ENCODE measurements at regions not wholly inside any gene's neighbourhood (a gene's known extent, or its start where the extent isn't known, plus 50 kb on each side); places are given as distances from the start of the nearest gene placed in this dataset.
A peak's percentile ranks its signal among the peaks of the same experiment; 100 is the strongest.
"Not testable (repeated sequence)": the region's sequence is repeated elsewhere in the genome, so short reads cannot be mapped to it uniquely, and the experiment has no call there.

DNA sequence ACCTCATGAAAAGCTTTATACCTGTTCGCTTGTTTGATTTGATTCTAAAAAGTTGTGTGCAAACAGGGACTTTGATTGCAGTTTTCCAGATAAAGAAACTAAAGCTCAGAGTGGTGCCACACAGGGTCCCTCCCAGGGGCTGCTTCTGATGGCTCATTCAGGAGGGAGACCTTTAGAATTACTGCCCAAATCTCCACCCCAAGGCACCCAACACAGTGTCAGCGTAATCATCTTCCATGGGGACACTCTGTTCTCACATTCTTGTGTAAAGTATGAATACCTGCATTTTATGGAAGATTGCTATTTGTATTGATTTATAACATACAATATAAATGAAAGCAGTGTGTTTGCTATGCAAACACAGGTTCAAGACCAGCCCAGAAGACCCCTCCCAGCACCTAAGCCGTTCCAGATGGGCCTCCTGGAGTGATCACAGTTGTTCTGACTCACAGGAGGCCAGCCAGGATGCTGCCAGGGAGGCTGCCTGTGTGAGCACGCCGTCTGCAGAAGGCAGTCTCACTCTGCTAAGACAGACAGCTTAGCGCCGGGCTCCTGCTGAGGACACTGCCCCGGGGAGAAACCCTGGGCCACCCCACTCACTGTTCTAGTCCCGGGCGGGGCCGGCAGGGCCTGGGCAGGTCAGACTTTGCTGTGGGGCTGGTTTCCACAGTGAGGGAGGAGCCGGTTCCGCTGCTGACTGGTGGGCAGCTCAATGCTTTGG, 185.6 kb downstream of the FAM43A start:
- H3K4me3 ChIP-seq, result no peak overlapping the region
- intact Hi-C loops (cut with DNase I), result loop anchor here in 5 of 10 donors (5.0 to 10.0 kb wide), 5 partner anchors 81 to 233 kb away; partner anchors contain the start of gene FAM43A (in 3 of the 5)
- no peaks in the 10 kb centered on the region for H3K36me3 ChIP-seq
- 32 to 36% methylated on average over 13 of the region's 13 CpGs for WGBS, 2 donors
- H3K27me3 ChIP-seq, result no peaks in the 10 kb centered on the region
- peaks cover 18 to 58% (median 45%) of the 10 kb centered on the region in 9 donors for H3K4me1 ChIP-seq
- peak overlapping the region in 9 of 10 donors; percentile 40 to 83 (median 75) for H3K27ac ChIP-seq
- TF ChIP-seq, protein P1, sequence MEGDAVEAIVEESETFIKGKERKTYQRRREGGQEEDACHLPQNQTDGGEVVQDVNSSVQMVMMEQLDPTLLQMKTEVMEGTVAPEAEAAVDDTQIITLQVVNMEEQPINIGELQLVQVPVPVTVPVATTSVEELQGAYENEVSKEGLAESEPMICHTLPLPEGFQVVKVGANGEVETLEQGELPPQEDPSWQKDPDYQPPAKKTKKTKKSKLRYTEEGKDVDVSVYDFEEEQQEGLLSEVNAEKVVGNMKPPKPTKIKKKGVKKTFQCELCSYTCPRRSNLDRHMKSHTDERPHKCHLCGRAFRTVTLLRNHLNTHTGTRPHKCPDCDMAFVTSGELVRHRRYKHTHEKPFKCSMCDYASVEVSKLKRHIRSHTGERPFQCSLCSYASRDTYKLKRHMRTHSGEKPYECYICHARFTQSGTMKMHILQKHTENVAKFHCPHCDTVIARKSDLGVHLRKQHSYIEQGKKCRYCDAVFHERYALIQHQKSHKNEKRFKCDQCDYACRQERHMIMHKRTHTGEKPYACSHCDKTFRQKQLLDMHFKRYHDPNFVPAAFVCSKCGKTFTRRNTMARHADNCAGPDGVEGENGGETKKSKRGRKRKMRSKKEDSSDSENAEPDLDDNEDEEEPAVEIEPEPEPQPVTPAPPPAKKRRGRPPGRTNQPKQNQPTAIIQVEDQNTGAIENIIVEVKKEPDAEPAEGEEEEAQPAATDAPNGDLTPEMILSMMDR (IDR thresholded peaks at IDR 0.05), result peak in 2 of 9 donors; percentile 10 to 18
- peaks cover 0 to 8% (median 0%) of the 10 kb centered on the region in 11 donors for H3K9me3 ChIP-seq
- DNase-seq, result peak in 1 of 2 donors; percentile 61
- peak; percentile 49 to 76 (median 70) for ATAC-seq

DNA sequence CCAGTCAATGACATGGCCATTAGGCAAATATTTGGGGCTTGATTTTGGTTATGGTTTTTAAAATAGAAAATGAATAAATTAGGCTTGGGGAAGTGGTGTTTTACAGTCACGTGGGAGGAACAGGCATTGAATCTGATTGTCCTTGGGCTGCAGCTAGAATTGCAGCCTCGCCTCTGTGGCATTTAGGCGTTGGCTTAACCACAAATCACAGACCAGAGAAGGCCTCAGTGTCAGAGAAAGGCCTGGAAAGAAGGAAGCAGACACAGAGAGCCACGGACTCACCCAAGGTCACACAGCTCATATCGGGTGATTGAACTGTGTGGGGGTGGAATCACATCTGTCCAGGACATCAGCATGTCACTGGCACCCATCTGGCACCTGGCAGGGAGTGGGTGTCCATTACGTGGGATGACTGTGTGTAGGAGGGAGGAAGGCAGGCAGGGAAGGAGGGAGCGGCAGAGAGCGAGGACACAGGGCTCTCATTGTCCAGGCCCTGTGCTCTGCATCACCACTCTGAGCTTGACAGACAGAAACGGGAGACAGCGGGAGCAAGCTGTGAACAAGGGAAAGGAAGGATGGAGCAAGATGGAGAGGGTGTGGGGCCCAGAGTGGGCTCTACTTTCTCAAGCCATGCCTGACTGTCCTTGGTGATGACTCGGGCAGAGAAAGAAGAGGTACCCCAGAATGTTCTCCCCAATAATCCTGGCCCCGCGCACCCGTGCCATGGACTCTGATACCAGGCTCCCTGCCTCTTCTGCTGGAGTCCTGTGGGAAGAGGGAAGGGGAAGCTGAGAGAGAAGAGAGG, 186.4 kb downstream of the FAM43A start:
- peaks cover 21 to 58% (median 48%) of the 10 kb centered on the region in 9 donors for H3K4me1 ChIP-seq
- H3K27ac ChIP-seq, result peak overlapping the region in 9 of 10 donors; percentile 40 to 83 (median 75)
- no peaks in the 10 kb centered on the region for H3K36me3 ChIP-seq
- 74 to 77% methylated on average over 14 of the region's 14 CpGs for WGBS, 2 donors
- no peak for DNase-seq
- H3K9me3 ChIP-seq, result peaks cover 0 to 8% (median 0%) of the 10 kb centered on the region in 11 donors
- ATAC-seq, result peak in 4 of 8 donors; percentile 1 to 25 (median 8)
- H3K27me3 ChIP-seq, result no peaks in the 10 kb centered on the region
- TF ChIP-seq, protein P1 (IDR thresholded peaks at IDR 0.05), result no peak
- intact Hi-C loops (cut with DNase I), result loop anchor here in 5 of 10 donors (5.0 to 10.0 kb wide), 5 partner anchors 80 to 233 kb away; partner anchors contain the start of gene FAM43A (in 3 of the 5)
- no peak overlapping the region for H3K4me3 ChIP-seq

DNA sequence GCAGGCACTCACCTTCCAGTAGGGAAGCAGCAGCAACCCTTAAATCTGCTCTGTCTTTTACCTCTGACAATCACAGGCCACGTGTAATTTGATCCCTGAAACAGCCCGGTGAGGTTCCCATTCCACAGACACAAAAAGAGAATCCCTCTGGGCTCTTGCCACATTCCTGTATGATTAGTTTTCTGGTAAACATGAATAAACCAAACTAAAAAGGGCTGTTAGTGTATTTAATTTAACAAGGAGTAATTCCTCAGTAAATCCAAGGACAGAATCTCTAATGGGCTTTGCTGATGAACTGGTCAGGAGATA, 186.9 kb downstream of the FAM43A start:
- no peaks in the 10 kb centered on the region for H3K27me3 ChIP-seq
- peaks cover 22 to 58% (median 49%) of the 10 kb centered on the region in 9 donors for H3K4me1 ChIP-seq
- H3K27ac ChIP-seq, result peak overlapping the region in 4 of 10 donors; percentile 40 to 83 (median 76)
- ATAC-seq, result no peak
- no peaks in the 10 kb centered on the region for H3K36me3 ChIP-seq
- TF ChIP-seq, protein P1 (IDR thresholded peaks at IDR 0.05), result no peak
- WGBS, 2 donors, result 40 to 43% methylated on average over 2 of the region's 2 CpGs
- H3K9me3 ChIP-seq, result peaks cover 0 to 8% (median 0%) of the 10 kb centered on the region in 11 donors
- DNase-seq, result no peak
- H3K4me3 ChIP-seq, result no peak overlapping the region
- intact Hi-C loops (cut with DNase I), result loop anchor here in 5 of 10 donors (5.0 to 10.0 kb wide), 5 partner anchors 80 to 232 kb away; partner anchors contain the start of gene FAM43A (in 3 of the 5)

DNA sequence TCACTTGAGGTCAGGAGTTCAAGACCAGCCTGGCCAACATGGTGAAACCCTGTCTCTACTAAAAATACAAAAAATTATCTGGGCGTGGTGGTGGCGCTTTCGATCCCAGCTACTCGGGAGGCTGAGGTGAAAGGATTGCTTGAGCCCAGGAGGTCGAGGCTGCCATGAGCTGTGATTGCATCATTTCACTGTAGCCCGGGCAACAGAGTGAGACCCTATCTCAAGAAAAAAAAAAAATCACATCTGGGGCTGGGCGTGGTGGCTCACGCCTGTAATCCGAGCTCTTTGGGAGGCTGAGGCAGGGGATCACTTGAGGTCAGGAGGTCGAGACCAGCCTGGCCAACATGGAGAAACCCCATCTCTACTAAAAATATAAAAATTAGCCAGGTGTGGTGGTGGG, 187.8 kb downstream of the FAM43A start:
- not testable (repeated sequence) for ATAC-seq, H3K27me3 ChIP-seq, H3K27ac ChIP-seq, H3K9me3 ChIP-seq, H3K36me3 ChIP-seq, H3K4me3 ChIP-seq, DNase-seq
- intact Hi-C loops (cut with DNase I), result loop anchor here in 5 of 10 donors (5.0 to 10.0 kb wide), 5 partner anchors 79 to 231 kb away; partner anchors contain the start of gene FAM43A (in 3 of the 5)
- peaks cover 22 to 61% (median 49%) of the 10 kb centered on the region in 9 donors for H3K4me1 ChIP-seq
- 96 to 99% methylated on average over 10 of the region's 10 CpGs for WGBS, 2 donors

Measured in heart right ventricle (tissue), 16 donors.